ENCODE measurements at regions not wholly inside any gene's neighbourhood (a gene's known extent, or its start where the extent isn't known, plus 50 kb on each side); places are given as distances from the start of the nearest gene placed in this dataset.

DNA sequence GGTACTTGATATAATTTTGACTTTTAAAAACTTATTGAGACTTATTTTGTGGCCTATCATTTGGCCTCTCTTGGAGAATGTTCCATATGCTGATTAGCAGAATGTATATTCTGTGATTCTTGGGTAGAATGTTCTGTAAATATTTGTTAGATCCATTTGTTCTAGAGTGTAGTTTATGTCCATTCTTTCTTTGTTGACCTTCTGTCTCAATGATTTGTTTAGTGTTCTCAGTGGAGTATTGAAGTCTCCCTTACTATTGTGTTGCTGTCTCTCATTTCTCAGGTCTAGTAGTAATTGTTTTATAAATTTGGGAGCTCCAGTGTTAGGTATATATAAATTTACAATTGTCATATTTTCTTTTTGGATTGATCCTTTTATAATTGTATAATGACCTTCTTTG is 349.6 kb upstream of the CWC22 start:
- DNase-seq (ENCODE audit: low read depth): no peak
- TF ChIP-seq, protein P1, sequence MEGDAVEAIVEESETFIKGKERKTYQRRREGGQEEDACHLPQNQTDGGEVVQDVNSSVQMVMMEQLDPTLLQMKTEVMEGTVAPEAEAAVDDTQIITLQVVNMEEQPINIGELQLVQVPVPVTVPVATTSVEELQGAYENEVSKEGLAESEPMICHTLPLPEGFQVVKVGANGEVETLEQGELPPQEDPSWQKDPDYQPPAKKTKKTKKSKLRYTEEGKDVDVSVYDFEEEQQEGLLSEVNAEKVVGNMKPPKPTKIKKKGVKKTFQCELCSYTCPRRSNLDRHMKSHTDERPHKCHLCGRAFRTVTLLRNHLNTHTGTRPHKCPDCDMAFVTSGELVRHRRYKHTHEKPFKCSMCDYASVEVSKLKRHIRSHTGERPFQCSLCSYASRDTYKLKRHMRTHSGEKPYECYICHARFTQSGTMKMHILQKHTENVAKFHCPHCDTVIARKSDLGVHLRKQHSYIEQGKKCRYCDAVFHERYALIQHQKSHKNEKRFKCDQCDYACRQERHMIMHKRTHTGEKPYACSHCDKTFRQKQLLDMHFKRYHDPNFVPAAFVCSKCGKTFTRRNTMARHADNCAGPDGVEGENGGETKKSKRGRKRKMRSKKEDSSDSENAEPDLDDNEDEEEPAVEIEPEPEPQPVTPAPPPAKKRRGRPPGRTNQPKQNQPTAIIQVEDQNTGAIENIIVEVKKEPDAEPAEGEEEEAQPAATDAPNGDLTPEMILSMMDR (IDR thresholded peaks at IDR 0.05; ENCODE audit: insufficient read depth, low read depth, low read length): no peak
- no peak overlapping the region for H3K4me3 ChIP-seq (ENCODE audit: low read depth, low read length)

DNA sequence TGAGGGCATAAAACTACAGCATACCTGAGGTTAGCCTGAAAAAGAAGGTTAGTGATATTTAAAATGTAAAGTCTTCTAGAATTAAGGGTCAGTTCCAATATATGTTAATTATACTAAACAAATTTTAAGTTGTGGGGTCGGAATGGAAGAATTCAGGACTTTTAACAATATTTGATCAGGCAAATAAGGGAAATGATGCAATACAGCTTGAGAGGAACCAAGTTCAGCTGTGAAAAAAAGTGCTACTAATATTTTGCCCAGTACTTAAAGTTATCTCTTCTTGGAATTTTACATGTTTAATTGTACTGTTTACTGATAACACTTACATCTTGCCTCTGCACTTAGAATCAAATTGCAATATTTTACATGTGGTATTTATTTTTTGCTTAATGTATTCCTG is 345.5 kb upstream of the CWC22 start:
- H3K4me3 ChIP-seq (ENCODE audit: low read depth, low read length): no peak overlapping the region
- no peak for DNase-seq (ENCODE audit: low read depth)
- TF ChIP-seq, protein P1 (IDR thresholded peaks at IDR 0.05; ENCODE audit: insufficient read depth, low read depth, low read length): no peak

DNA sequence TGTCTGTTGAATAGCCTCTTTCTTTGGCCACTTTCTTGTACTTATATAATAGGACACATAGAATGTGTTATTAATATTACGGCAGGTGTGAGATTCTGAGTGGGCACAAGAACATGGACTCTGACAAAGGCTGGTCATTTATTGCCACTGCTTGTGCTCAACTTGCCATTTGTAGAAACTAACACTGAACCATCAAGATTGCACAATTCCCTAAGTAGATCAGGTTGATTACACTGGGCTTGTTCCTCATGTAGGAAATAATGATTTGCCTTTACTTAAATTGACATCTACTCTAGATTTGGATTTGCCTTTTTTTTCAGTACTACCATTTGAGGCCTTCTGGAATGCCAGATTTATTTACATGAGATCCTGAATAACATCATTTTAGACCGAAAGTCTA is 342.7 kb upstream of the CWC22 start:
- DNase-seq (ENCODE audit: low read depth): no peak
- H3K4me3 ChIP-seq (ENCODE audit: low read depth, low read length): no peak overlapping the region
- TF ChIP-seq, protein P1 (IDR thresholded peaks at IDR 0.05; ENCODE audit: insufficient read depth, low read depth, low read length): no peak

DNA sequence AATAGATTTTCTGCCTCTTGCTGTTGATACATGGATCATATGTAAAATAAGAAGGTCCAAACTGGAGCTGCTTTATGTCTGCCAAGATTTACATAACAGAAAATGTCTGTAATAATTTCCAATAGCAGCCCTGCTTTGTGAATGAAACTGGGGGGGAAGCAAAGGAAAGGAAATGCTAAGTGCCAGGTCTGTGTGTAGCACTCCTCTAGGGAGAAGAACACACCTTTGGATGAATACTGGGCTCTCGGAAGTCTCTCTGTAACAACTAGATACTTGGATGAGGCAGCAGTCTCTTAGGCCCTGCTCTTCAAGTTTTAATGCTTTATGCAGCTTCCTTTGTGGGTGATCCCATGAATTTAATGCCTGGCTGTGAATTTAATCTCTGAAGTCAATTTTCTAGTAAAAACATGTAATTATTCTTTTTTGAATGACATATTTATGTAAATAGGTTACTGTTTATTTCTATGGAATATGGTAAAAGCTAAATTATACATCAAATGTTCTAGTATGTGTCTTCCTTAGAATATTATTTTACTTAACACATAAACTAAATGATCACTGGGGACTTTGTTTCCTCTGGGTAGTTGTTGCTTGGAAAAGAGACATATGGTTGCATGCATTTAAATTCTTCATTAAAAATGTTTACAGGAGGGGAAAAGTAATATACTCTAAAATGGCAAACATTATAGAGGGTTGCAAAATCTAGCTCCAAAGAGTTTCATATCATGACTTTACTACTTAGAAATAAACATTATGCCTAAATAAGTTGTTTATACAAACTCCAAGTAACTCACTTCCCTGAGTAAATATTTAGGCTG is 336.6 kb upstream of the CWC22 start:
- H3K4me3 ChIP-seq (ENCODE audit: low read depth, low read length): no peak overlapping the region
- TF ChIP-seq, protein P1 (IDR thresholded peaks at IDR 0.05; ENCODE audit: insufficient read depth, low read depth, low read length): no peak
- no peak for DNase-seq (ENCODE audit: low read depth)

DNA sequence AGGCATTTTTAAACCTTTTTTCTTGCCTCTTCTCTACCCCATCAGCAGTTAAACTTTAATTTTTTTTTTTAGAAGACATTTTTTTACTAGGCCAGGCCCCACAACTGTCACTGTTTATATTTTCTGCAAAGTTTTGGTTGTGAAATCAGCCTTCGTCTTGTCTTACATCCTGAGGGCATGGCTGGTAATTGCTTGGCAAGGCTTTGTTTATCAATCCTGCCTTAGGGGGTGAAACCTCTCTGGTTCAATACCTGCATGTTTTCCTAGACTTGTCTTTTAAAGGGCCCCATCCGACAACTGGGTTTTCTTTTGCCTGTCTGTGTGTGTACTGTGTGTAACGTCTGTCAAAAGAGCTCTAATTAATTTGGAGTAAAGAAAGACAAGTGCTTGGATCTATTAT is 330.0 kb upstream of the CWC22 start:
- DNase-seq (ENCODE audit: low read depth): no peak
- H3K4me3 ChIP-seq (ENCODE audit: low read depth, low read length): no peak overlapping the region
- TF ChIP-seq, protein P1 (IDR thresholded peaks at IDR 0.05; ENCODE audit: insufficient read depth, low read depth, low read length): no peak

DNA sequence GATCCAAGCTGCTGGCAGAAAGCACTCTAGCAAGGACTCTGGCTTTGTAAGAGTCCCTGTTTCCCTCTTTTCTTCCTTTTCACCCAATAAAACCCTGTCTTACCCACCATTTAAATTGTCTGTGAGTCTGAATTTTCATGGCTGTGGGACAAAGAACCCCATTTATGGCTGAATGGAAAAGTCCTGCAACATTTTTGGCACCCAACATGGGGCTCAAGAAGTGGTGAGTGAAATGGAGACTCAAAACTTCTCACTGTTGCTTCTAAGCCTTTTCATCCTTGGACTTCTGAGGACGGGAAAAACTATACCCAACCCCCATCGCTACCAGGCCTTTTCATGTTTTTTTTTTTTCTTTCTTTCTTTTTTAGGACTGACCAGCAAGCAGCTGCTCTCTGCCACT is 329.5 kb upstream of the CWC22 start:
- TF ChIP-seq, protein P1 (IDR thresholded peaks at IDR 0.05; ENCODE audit: insufficient read depth, low read depth, low read length): no peak
- DNase-seq (ENCODE audit: low read depth): no peak
- H3K4me3 ChIP-seq (ENCODE audit: low read depth, low read length): no peak overlapping the region

DNA sequence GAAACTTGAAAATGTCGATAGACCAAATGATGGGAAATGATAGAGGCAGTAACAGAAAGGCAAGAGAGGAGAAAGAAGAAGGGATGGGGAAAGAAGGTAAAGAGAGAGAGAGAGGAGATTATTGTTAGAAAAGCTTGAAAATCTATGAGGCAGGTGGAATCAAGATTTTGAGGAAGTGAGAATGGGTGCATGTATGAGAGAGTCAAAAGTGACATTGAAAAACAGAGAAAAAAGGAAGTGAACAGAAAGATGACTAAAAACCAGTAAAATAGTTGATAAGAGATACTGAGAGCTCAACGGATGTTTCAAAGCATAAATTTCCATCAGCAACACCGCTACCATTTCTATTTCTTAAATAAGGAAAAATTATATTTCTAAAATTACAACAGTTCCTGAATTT is 327.4 kb upstream of the CWC22 start:
- TF ChIP-seq, protein P1 (IDR thresholded peaks at IDR 0.05; ENCODE audit: insufficient read depth, low read depth, low read length): no peak
- no peak for DNase-seq (ENCODE audit: low read depth)
- H3K4me3 ChIP-seq (ENCODE audit: low read depth, low read length): no peak overlapping the region
